ENCODE measurements at regions not wholly inside any gene's neighbourhood (a gene's known extent, or its start where the extent isn't known, plus 50 kb on each side); places are given as distances from the start of the nearest gene placed in this dataset.

DNA sequence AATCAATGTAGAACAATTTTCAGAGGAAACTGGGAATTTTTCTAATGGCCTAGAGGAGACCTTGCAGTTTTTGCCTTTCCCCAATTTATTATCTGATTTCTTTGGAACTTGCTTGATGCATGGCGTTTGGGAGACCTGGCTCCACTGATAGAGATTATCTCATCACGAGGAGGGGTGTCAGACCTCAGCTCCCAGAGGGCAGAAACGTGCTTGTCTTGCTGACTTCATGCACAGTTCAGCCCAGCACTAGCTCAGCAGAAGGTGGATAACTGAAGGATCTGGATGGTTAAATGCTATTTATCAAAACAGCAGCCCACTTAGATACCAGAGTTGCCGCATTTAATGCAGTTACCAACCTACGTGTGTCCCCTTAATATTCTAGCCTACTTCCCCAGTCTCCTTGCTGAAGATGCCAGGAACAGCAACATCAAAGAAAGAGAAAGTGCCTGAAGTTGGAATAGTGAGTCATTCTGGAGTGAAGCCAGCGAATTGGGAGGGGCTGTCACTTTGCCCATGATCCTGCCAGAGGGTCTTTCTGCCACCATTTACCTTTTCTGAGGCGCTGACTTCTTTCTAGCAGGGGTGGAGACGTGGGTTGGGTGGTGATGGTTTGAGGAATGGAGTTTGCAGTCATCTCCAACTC is 133.5 kb upstream of the CADM1 start:
- TF ChIP-seq, protein P1, sequence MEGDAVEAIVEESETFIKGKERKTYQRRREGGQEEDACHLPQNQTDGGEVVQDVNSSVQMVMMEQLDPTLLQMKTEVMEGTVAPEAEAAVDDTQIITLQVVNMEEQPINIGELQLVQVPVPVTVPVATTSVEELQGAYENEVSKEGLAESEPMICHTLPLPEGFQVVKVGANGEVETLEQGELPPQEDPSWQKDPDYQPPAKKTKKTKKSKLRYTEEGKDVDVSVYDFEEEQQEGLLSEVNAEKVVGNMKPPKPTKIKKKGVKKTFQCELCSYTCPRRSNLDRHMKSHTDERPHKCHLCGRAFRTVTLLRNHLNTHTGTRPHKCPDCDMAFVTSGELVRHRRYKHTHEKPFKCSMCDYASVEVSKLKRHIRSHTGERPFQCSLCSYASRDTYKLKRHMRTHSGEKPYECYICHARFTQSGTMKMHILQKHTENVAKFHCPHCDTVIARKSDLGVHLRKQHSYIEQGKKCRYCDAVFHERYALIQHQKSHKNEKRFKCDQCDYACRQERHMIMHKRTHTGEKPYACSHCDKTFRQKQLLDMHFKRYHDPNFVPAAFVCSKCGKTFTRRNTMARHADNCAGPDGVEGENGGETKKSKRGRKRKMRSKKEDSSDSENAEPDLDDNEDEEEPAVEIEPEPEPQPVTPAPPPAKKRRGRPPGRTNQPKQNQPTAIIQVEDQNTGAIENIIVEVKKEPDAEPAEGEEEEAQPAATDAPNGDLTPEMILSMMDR (IDR thresholded peaks at IDR 0.05), result no peak
- no peak for TF ChIP-seq POLR2A (IDR thresholded peaks at IDR 0.05)
